Smooth muscle cell (in vitro differentiated cells): ENCODE measurements at regions not wholly inside any gene's neighbourhood (a gene's known extent, or its start where the extent isn't known, plus 50 kb on each side); places are given as distances from the start of the nearest gene placed in this dataset.

Experiments
- DNase-seq: peaks from one replicate; lab custom pipeline; 2025; ENCODE audit not compliant: unreplicated experiment; lab: John Stamatoyannopoulos, UW
- H2AFZ ChIP-seq: fragments of 200-600 bp; sonication (generic); 2 replicates; pipeline ENCODE4 v1.6.0; 2016; ENCODE audit warnings: antibody characterized with exemption, low read depth, mild to moderate bottlenecking
- H3F3A ChIP-seq: fragments of 200-600 bp; sonication (generic); 2 replicates; pipeline ENCODE4 v1.6.0; 2017; ENCODE audit warnings: antibody characterized with exemption, low read depth
- H3K27ac ChIP-seq: fragments of 200-600 bp; sonication (generic); 2 replicates; pipeline ENCODE4 v1.5.1; 2016; ENCODE audit warnings: low read depth, mild to moderate bottlenecking
- H3K27me3 ChIP-seq: fragments of 200-600 bp; sonication (generic); 2 replicates; pipeline ENCODE4 v1.6.1; 2016; ENCODE audit warnings: low read depth, mild to moderate bottlenecking
- H3K36me3 ChIP-seq: fragments of 200-600 bp; sonication (generic); 2 replicates; pipeline ENCODE4 v1.5.1; 2016; ENCODE audit warnings: low read depth
- H3K4me1 ChIP-seq: fragments of 200-600 bp; sonication (generic); 2 replicates; pipeline ENCODE4 v1.5.1; 2016; ENCODE audit warnings: low read depth
- H3K4me2 ChIP-seq: fragments of 200-600 bp; sonication (generic); 2 replicates; pipeline ENCODE4 v1.6.0; 2016; ENCODE audit warnings: mild to moderate bottlenecking
- H3K4me3 ChIP-seq: fragments of 200-600 bp; sonication (generic); 2 replicates; pipeline ENCODE4 v1.5.1; 2016; ENCODE audit warnings: mild to moderate bottlenecking
- H3K79me2 ChIP-seq: fragments of 200-600 bp; sonication (generic); 2 replicates; pipeline ENCODE4 v1.6.0; 2016; ENCODE audit warnings: low read depth, mild to moderate bottlenecking
- H3K9ac ChIP-seq: fragments of 200-600 bp; sonication (generic); 2 replicates; pipeline ENCODE4 v1.6.0; 2016; ENCODE audit warnings: low read depth
- H3K9me3 ChIP-seq: fragments of 200-600 bp; sonication (generic); replicated peaks from 2 replicates; pipeline ENCODE4 v1.5.1; 2016; ENCODE audit warnings: low read depth
- H4K20me1 ChIP-seq: fragments of 200-600 bp; sonication (generic); 2 replicates; pipeline ENCODE4 v1.6.0; 2016; ENCODE audit warnings: low read depth
- CTCF ChIP-seq: fragments of 200-600 bp; sonication (generic); IDR thresholded peaks from 2 replicates; pipeline ENCODE4 v1.5.1; 2017; ENCODE audit warnings: borderline replicate concordance, mild to moderate bottlenecking, antibody characterized with exemption; ENCODE audit not compliant: insufficient read depth, poor library complexity, severe bottlenecking
- WGBS: methylation state at CpG from one replicate; pipeline ENCODE4 v1.1.7; 2016; ENCODE audit warnings: low lambda C conversion rate; 5-methylcytosine and 5-hydroxymethylcytosine counted together

GRCh38 chrX:124203311-124203710 lies 129.1 kb upstream of the TEX13D start:
- Histone ChIP-seq H3K9me3 (no peaks in the 10 kb centered on the region), H3K36me3 (no peaks in the 10 kb centered on the region), H3K27me3 (no peaks in the 10 kb centered on the region), H3K4me3 (no peak overlapping the region), H3K4me2 (no peak overlapping the region), H3K9ac (no peak overlapping the region), H3K27ac (no peak overlapping the region), H3K79me2 (no peaks in the 10 kb centered on the region), H4K20me1 (no peaks in the 10 kb centered on the region), H2AFZ (no peak overlapping the region), H3K4me1 (no peaks in the 10 kb centered on the region), H3F3A (no peaks in the 10 kb centered on the region)
- DNase-seq: no peak
- no peak for TF ChIP-seq CTCF
- WGBS: 90% methylated on average over 1 of the region's 1 CpG

- 61% methylated on average over 5 of the region's 5 CpGs for WGBS
- no peaks in the 10 kb centered on the region for H3K4me1 ChIP-seq
- H3K79me2 ChIP-seq: no peaks in the 10 kb centered on the region
Measured at GRCh38 chrX:124208660-124209059, 123.8 kb upstream of the TEX13D start.

GRCh38 chrX:124209792-124210576 lies 122.5 kb upstream of the TEX13D start:
- Histone ChIP-seq H3K27me3 (no peaks in the 10 kb centered on the region), H2AFZ (no peak overlapping the region), H3K9me3 (no peaks in the 10 kb centered on the region), H3F3A (no peaks in the 10 kb centered on the region), H3K4me1 (no peaks in the 10 kb centered on the region), H3K9ac (no peak overlapping the region), H4K20me1 (no peaks in the 10 kb centered on the region), H3K4me2 (no peak overlapping the region), H3K79me2 (no peaks in the 10 kb centered on the region), H3K27ac (no peak overlapping the region), H3K36me3 (no peaks in the 10 kb centered on the region), H3K4me3 (no peak overlapping the region)
- 73% methylated on average over 6 of the region's 6 CpGs for WGBS
- TF ChIP-seq CTCF: no peak
- DNase-seq: no peak

More at GRCh38 chrX:124208660-124209059, 123.8 kb upstream of the TEX13D start:
- H3K4me3 ChIP-seq: no peak overlapping the region
- no peaks in the 10 kb centered on the region for H4K20me1 ChIP-seq
- H3K36me3 ChIP-seq: no peaks in the 10 kb centered on the region
- no peaks in the 10 kb centered on the region for H3K9me3 ChIP-seq
- H3K9ac ChIP-seq: no peak overlapping the region
- no peaks in the 10 kb centered on the region for H3F3A ChIP-seq
- no peak for TF ChIP-seq CTCF
- H3K4me2 ChIP-seq: no peak overlapping the region
- no peak overlapping the region for H2AFZ ChIP-seq
- no peak for DNase-seq
- H3K27me3 ChIP-seq: no peaks in the 10 kb centered on the region
- no peak overlapping the region for H3K27ac ChIP-seq
